Mucosa of descending colon (tissue), 3 donors: ENCODE measurements at regions not wholly inside any gene's neighbourhood (a gene's known extent, or its start where the extent isn't known, plus 50 kb on each side); places are given as distances from the start of the nearest gene placed in this dataset.

ENCODE experiments used
- ATAC-seq: fragments of 200-7000 bp; cut with Tn5 transposase; one replicate; pipeline ENCODE4 v1.9.1; 2020; ENCODE audit warnings: mild to moderate bottlenecking, moderate library complexity
- DNase-seq, 3 donors: peaks; one replicate each; pipeline ENCODE4 v3.0.0-alpha.2; 2020
- H3K36me3 ChIP-seq: fragments of 200-600 bp; one replicate; pipeline ENCODE4 v1.8.0; 2021; ENCODE audit warnings: low read depth, mild to moderate bottlenecking
- H3K4me1 ChIP-seq: fragments of 200-600 bp; one replicate; pipeline ENCODE4 v1.8.0; 2021; ENCODE audit warnings: low read depth, mild to moderate bottlenecking
- H3K4me3 ChIP-seq: fragments of 200-600 bp; one replicate; pipeline ENCODE4 v1.8.0; 2021; ENCODE audit warnings: mild to moderate bottlenecking
- H3K9me3 ChIP-seq: fragments of 200-600 bp; one replicate; pipeline ENCODE4 v1.8.0; 2021; ENCODE audit warnings: mild to moderate bottlenecking
- intact Hi-C, 2 donors: fragments of 100-400 bp; cut with DNase I in 1 of 2; cut with micrococcal nuclease in 1 of 2; formaldehyde crosslinking; loops; one replicate each; pipeline versions ENCODE4 v1.11.0 to v1.11.1; 2022; cut with DNase I, micrococcal nuclease
- TF ChIP-seq, protein P1 (sequence below): fragments of 200-600 bp; IDR thresholded peaks from one replicate; pipeline ENCODE4 v1.8.0; 2022; ENCODE audit warnings: antibody characterized with exemption, mild to moderate bottlenecking
- donor health status: DM: no; HTN: no; CAD: no; lungs with moderate emphysema.
- donor health status: DM: no; HTN: no; CAD: no.
- donor health status: DM: no; HTN: yes; CAD: no.

- TF ChIP-seq, protein P1, sequence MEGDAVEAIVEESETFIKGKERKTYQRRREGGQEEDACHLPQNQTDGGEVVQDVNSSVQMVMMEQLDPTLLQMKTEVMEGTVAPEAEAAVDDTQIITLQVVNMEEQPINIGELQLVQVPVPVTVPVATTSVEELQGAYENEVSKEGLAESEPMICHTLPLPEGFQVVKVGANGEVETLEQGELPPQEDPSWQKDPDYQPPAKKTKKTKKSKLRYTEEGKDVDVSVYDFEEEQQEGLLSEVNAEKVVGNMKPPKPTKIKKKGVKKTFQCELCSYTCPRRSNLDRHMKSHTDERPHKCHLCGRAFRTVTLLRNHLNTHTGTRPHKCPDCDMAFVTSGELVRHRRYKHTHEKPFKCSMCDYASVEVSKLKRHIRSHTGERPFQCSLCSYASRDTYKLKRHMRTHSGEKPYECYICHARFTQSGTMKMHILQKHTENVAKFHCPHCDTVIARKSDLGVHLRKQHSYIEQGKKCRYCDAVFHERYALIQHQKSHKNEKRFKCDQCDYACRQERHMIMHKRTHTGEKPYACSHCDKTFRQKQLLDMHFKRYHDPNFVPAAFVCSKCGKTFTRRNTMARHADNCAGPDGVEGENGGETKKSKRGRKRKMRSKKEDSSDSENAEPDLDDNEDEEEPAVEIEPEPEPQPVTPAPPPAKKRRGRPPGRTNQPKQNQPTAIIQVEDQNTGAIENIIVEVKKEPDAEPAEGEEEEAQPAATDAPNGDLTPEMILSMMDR, result no peak
- intact Hi-C loops, result no loop called here
Observed at GRCh38 chr5:71945436-71945835, 161.8 kb upstream of the MAP1B start.

GRCh38 chr5:71946343-71947030 lies 160.8 kb upstream of the MAP1B start:
- TF ChIP-seq, protein P1, result no peak
- H3K9me3 ChIP-seq, result no peaks in the 10 kb centered on the region
- H3K36me3 ChIP-seq, result no peaks in the 10 kb centered on the region
- ATAC-seq (no peak), DNase-seq (no peak)
- no peak overlapping the region for H3K4me3 ChIP-seq
- H3K4me1 ChIP-seq, result no peaks in the 10 kb centered on the region
- intact Hi-C loops, result no loop called here

More at GRCh38 chr5:71945436-71945835, 161.8 kb upstream of the MAP1B start:
- ATAC-seq (no peak), DNase-seq (no peak)
- Histone ChIP-seq H3K4me3 (no peak overlapping the region), H3K4me1 (no peaks in the 10 kb centered on the region), H3K9me3 (no peaks in the 10 kb centered on the region), H3K36me3 (no peaks in the 10 kb centered on the region)

DNA sequence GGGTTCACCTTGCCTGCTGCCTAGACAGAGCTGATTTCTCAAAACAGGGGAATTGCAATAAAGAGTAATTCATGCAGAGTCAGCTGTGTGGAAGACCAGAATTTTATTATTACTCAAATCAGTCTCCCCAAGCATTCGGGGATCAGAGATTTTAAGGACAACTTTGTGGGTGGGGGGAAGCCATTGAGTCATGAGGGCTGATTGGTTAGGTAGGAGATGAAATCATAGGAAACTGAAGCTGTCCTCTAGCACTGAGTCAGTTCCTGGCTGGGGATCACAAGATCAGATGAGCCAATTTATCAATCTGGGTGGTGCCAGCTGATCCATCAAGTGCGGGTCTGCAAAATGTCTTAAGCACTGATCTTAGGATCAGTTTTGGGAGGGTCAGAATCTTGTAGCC lies 159.1 kb upstream of the MAP1B start:
- H3K4me1 ChIP-seq, result no peaks in the 10 kb centered on the region
- TF ChIP-seq, protein P1, result no peak
- DNase-seq, result no peak
- ATAC-seq, result no peak
- intact Hi-C loops, result no loop called here
- H3K4me3 ChIP-seq, result no peak overlapping the region
- H3K9me3 ChIP-seq, result no peaks in the 10 kb centered on the region
- H3K36me3 ChIP-seq, result no peaks in the 10 kb centered on the region

DNA sequence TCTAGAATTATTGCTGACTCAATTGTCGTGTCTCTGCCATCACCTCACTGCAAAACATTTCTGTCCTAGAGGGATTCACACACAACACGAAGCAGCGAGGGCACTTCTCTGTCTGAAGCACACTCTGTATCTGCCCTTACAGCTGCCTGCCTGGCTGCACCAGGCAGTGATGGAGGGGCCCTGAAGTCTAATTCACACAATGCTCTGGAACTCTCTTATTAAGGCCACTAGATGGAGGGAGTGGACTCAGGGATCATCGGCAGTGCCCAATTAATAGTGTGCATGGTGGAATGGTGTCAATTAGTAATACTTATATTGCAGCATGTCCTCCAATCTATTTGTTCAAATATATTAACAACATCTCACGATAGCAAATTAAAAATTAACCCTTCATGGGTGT lies 157.5 kb upstream of the MAP1B start:
- Histone ChIP-seq H3K36me3 (no peaks in the 10 kb centered on the region), H3K4me1 (no peaks in the 10 kb centered on the region), H3K9me3 (no peaks in the 10 kb centered on the region), H3K4me3 (no peak overlapping the region)
- no peak for ATAC-seq
- TF ChIP-seq, protein P1, result no peak
- DNase-seq, result no peak
- intact Hi-C loops, result no loop called here

GRCh38 chr5:71953866-71954265 lies 153.4 kb upstream of the MAP1B start:
- Histone ChIP-seq H3K36me3 (no peaks in the 10 kb centered on the region), H3K9me3 (no peaks in the 10 kb centered on the region), H3K4me1 (no peaks in the 10 kb centered on the region), H3K4me3 (no peak overlapping the region)
- DNase-seq (no peak), ATAC-seq (no peak)
- intact Hi-C loops, result no loop called here
- TF ChIP-seq, protein P1, result no peak

DNA sequence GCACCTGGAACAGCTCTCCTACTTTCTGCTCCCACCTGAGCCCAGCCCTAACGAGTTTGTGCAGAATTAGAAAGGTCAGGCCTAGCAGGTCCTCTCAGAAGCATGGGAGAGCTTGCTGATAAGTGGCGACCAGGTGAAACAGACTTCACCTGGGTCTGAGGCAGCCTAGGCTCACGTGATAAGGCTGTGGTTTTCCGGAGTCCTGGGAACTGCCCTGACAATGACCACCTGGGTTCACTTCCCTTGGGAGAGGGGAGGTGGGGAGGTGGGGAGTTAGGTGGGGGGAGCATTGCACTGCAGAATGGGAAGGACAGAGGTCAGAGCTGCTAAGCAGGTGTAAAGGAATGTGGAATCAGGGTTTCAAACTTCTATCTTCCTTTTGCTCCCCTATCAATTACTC lies 152.9 kb upstream of the MAP1B start:
- ATAC-seq, result no peak
- TF ChIP-seq, protein P1, result no peak
- no peak for DNase-seq
- intact Hi-C loops, result no loop called here
- H3K36me3 ChIP-seq, result no peaks in the 10 kb centered on the region
- H3K4me3 ChIP-seq, result no peak overlapping the region
- no peaks in the 10 kb centered on the region for H3K4me1 ChIP-seq
- no peaks in the 10 kb centered on the region for H3K9me3 ChIP-seq
